HG02943 (cell line): ENCODE measurements at regions not wholly inside any gene's neighbourhood (a gene's known extent, or its start where the extent isn't known, plus 50 kb on each side); places are given as distances from the start of the nearest gene placed in this dataset.
"Not testable (repeated sequence)": the region's sequence is repeated elsewhere in the genome, so short reads cannot be mapped to it uniquely, and the experiment has no call there.

Experiments
- ATAC-seq: cut with Tn5 transposase; IDR thresholded peaks from one replicate; pipeline ENCODE4 v1.9.1; 2021; ENCODE audit warnings: mild to moderate bottlenecking, low read depth, moderate library complexity; ENCODE audit not compliant: unreplicated experiment

GRCh38 chr5:100249884-100250269 lies 285.3 kb upstream of the FAM174A start:
- no peak for ATAC-seq

DNA sequence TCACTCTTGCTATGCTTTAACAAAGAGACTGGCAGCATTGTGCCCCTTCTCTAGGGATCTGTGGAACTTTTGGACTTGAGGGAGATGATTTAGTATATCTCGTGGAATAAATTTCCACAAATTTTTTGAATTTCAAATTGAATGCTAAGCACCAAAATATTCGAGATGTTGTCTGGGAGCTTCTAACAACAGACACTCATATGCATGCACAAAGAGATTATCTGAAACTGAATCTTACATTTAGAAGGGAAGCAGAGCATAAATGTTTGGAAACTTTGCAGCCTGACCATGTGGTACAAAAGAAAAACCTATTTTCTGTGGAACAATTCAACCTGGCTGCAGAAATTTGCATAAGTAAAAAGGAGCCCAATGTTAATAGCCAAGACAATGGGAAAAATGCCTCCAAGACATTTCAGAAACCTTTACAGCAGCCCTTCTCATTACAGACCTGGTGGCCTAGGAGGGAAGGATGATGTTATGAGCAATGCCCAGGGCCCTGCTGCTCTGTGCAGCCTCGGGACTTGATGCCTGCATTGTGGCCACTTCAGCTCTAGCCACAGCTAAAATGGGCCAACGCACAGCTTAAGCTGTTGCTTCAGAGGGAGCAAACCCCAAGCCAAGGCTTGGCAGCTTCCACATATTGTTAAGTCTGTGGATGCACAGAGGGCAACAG lies 285.8 kb upstream of the FAM174A start:
- ATAC-seq = no peak

DNA sequence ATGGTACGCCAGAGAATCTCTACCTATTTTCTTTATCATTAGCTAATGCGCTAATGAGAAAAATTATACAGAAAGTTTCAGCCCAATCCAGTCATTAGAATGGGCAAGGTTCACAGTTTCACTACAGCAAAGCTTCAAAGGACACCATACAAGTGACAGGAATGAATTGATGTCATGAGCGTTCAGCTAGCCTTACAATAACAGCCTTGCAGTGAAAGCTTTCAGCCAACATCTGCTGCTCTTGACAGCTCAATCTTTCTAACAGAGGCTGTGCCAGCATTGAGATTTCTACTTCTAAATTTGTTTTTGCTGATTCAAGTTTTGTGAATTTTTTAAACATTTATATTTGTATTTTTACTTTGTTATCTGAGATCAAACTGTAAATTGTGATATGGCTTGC lies 302.4 kb upstream of the FAM174A start:
- ATAC-seq = no peak

GRCh38 chr5:100188778-100189177 lies 346.4 kb upstream of the FAM174A start:
- no peak for ATAC-seq

GRCh38 chr5:100188339-100188738 lies 346.8 kb upstream of the FAM174A start:
- ATAC-seq = no peak

DNA sequence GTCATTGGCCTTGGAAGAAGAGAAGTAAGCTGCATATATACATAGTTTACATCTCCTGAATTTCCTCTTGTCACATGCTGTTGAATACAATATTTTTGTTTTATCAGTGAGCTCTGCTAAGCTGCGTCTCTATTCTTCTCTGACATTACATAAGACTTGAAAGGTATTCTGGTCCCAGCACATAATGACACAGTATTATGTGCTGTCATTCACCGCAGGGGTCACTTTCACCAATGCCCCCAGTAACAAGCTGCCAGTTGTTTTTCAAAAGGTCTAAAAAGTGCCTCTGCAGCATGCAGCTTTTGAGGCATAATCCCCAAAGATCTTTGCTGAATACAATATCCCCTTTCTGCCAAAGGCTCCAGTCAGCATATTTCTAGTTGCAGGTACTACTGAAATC lies 349.0 kb upstream of the FAM174A start:
- ATAC-seq = no peak

DNA sequence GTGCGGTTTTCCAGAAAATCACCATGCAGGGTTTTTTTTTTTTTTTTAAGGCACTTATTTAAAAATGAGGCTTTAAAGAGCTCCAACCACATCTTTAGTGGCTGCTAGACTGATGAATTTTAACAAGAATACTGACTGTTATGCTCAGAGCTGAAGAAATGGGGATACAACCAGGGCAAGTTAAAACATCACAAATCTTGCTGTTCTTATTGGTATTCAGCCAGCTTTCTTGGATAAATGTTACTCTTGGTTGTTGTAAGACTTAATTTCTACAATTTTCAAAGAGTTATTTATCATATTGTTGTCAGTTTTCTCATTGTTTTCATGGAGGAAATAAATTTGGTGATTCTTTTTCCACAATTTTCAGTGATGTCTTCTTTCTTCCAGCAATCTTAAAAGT lies 352.8 kb upstream of the FAM174A start:
- ATAC-seq = no peak

DNA sequence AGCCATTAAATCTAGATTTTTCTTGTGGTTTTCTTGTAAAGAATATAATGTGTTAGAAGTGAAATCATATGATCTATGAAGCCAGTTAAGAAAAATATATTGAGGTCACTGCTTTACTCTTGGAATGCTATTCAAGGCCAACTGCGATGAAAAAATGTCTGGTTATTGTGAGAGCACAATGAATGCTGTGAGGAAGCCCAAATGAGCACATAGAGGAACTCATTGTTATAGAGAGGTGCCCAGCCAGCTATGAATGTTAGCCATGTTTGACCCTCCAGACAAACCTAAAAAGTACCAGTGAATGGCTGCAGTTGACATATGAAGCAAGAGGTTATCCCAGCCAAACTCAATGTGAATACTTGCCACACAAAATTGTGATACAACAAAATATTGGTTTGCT lies 359.8 kb upstream of the FAM174A start:
- ATAC-seq = no peak

DNA sequence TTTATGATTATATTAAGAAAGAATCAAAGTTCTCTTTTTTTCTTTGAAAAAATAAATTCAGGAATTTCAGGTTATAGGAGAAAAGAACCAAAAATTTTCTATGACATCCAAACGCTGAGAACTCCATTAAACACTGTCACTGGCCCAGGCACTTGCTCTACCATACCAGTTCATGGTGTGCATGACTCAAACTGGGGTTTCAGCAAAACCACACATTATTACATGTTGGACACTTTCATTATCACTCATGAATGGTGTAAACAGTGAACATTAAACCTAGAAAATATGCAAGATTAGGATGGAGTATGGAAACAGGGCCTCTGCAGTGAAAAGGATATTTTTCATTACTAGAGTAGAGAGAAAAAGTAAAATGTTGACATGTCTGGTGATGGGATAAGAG lies 369.9 kb upstream of the FAM174A start:
- peak; percentile 99 for ATAC-seq

DNA sequence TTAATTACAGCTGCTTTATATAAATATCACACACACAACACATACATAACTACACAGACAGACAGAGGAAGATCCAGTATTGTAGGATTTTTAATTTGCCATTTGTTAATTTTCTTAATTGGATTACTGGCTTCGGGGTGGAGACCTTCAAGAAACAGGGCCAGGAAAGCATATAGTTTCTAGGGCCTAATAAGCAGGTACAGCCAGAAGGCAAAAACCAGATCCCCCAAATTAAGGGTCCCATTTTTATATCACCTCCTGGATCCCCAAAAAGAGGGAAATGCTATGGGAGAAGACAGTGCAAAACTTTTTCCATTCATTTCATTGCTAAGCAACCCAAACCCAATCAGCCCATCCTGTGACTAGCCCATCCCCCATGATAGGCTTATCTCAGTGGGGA lies 373.3 kb upstream of the FAM174A start:
- ATAC-seq = no peak

GRCh38 chr5:100157066-100157465 lies 378.1 kb upstream of the FAM174A start:
- no peak for ATAC-seq

DNA sequence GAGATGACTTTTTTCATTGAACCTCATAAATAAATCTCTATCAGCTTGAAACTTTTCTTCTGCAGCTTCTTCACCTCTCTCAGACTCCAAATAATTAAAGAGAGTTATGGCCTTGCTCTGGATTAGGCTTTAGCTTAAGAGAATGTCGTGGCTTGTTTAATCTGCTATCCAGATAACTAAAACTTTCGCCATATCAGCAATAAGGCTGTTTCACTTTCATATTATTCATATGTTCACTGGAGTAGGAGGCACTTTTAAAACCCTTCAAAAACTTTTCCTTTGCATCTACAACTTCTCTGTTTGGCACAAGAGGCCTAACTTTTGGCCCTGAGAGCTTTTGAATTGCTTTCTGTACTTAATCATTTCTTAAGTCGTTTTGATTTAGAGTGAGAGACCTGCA lies 386.9 kb upstream of the FAM174A start:
- ATAC-seq = no peak

- no peak for ATAC-seq
These were observed 392.6 kb upstream of the FAM174A start for GRCh38 chr5:100142607-100143006.

DNA sequence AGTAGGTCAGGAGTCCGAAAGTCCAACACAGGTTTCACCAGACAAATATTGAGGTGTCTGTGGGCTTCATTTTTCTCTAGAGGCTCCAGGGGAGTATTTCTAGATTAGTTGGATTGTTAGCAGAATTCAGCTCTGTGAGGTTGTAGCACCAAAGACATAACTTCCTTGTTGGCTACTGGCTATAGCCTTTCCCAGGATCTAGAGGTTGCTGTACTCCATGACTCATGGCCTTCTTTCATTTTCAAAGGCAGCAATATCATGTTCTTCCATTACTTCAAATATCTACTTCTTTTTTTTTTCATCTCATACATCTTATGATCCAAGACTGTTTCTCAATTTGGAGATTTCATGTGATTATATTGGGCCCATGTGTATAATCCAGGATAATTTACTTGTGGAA lies 404.0 kb upstream of the FAM174A start:
- ATAC-seq = no peak

- no peak for ATAC-seq
These were observed 404.9 kb upstream of the FAM174A start for GRCh38 chr5:100130307-100130706.

DNA sequence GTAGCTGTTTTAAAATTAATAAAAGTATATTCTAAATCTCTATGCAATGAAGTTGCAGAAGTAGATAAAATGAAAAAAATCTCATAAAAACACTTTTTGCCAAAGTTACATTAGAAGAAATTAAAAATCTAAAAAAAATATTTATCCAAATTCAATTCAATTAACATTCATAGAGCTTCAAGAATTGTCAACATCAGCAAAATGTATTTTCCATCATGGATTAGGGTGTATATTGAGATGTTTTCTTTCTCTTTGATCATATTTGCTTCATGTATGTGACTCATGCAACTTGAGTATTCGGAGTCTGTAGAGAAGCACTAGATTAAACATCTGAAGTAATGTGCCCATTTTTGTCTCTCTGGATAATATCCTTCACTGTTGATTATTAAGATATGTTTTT lies 415.3 kb upstream of the FAM174A start:
- no peak for ATAC-seq

- ATAC-seq = no peak
These were observed 424.7 kb upstream of the FAM174A start for GRCh38 chr5:100110497-100110896.

GRCh38 chr5:100108883-100109282 lies 426.3 kb upstream of the FAM174A start:
- no peak for ATAC-seq

DNA sequence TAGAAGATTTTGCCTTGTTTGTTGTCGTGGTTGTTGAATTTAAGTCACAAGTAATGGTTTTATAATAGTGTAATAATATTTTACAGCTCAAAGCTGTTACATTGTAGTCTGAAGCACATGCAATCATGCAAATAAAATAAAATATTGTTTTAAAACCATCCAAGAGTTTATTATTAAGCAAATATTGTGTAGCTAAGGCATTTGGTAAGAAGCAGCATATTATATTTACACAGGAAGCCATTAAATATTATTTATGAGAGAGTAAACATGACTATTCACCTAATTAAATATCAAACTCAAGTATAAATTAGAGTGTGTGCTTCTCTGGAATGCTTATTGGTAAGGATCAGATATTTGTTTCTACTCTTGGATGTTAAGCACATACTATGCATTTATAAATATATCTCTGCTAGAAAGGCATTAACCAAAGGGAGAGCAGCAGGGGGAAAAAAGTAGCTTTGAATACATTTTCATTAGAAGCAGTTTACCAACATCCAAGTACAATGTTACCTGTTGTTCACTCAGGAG lies 431.5 kb upstream of the FAM174A start:
- ATAC-seq = not testable (repeated sequence)

GRCh38 chr5:100101466-100101865 lies 433.7 kb upstream of the FAM174A start:
- ATAC-seq = not testable (repeated sequence)

DNA sequence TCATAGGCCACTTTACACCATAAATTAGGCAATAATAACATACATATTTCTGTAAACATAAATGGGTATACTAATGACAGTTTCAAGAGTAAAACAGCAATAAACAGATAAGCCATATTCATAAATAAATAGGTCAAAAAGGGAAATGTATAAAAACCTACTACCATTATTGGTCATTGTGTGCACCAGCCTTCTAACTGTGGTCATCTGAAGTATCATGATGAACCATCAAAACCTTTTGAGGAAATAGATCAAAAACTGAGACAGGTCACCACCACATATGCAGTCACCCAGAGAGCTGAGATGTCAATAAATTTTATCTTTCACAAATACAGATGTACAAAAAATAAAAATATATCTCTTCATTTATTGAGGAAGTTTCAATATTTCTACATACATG lies 438.8 kb upstream of the FAM174A start:
- ATAC-seq = not testable (repeated sequence)

GRCh38 chr5:100080703-100081102 lies 454.5 kb upstream of the FAM174A start:
- ATAC-seq = not testable (repeated sequence)

- not testable (repeated sequence) for ATAC-seq
These were observed 456.0 kb upstream of the FAM174A start for GRCh38 chr5:100079163-100079562.
